ENCODE measurements at regions not wholly inside any gene's neighbourhood (a gene's known extent, or its start where the extent isn't known, plus 50 kb on each side); places are given as distances from the start of the nearest gene placed in this dataset.
"Not testable (repeated sequence)": the region's sequence is repeated elsewhere in the genome, so short reads cannot be mapped to it uniquely, and the experiment has no call there.

DNA sequence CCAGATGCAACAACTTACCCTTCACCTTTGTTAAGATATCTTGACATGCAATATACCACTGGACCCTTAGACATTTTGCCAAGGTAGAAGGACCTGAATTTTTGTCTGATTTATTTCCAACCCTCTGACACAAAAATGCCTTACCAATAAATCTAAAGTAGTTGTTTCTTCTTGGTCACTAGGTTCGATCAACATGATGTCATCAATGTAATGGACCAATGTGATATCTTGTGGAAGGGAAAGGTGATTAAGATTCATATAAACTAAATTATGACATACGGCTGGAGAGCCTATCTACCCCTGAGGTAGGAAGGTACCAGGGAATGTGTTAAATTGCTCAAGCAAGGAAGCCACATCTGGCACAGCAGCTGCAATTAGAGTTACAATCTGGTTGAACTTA is 67.7 kb upstream of the SERPINE2 start:
- intact Hi-C loops (cut with micrococcal nuclease), result no loop called here
- no peaks in the 10 kb centered on the region for H3K9me3 Mint-ChIP-seq
- H3K36me3 Mint-ChIP-seq (ENCODE audit: low read depth), result no peaks in the 10 kb centered on the region
- no peaks in the 10 kb centered on the region for H3K4me1 Mint-ChIP-seq (ENCODE audit: low read depth)
- H3K4me3 Mint-ChIP-seq, result no peak overlapping the region
- H3K27ac Mint-ChIP-seq, result no peak overlapping the region
- H3K27me3 Mint-ChIP-seq, result no peaks in the 10 kb centered on the region

DNA sequence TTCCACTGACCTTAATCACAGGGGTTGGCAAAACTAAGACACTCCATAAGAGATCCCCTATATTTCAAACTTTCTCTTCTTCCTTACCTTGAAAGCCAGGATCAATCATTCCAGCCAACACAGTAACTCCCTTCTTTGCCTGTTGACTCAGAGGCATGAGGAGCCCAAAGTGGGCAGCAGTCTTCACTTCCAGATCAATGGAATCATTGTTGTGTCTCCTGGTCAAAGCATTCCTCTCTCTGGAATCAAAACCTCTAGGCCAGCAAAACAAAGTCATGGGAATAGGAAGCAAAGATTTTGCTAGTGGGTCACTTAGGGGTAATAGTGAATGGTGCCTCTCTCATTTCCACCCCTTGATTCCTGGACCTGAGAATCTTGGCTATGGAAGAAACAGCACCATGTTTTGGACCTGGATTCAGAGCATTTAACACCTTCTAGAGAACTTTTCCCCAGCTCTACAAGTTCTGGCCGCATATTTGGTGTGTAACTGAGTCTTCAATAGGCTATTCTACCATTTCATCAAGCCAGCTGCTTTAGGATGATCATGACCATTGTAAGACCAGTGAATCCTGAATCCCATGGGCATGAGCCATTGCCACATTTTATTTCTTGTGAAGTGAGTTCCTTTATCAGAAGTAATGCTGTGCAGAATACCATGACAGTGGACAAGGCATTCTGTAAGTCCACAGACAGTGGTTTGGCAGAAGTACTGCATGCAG is 65.7 kb upstream of the SERPINE2 start:
- Mint-ChIP-seq H3K27ac (no peak overlapping the region), H3K36me3 (ENCODE audit: low read depth) (no peaks in the 10 kb centered on the region), H3K4me1 (ENCODE audit: low read depth) (no peaks in the 10 kb centered on the region), H3K4me3 (no peak overlapping the region), H3K9me3 (no peaks in the 10 kb centered on the region), H3K27me3 (no peaks in the 10 kb centered on the region)
- intact Hi-C loops (cut with micrococcal nuclease), result no loop called here

DNA sequence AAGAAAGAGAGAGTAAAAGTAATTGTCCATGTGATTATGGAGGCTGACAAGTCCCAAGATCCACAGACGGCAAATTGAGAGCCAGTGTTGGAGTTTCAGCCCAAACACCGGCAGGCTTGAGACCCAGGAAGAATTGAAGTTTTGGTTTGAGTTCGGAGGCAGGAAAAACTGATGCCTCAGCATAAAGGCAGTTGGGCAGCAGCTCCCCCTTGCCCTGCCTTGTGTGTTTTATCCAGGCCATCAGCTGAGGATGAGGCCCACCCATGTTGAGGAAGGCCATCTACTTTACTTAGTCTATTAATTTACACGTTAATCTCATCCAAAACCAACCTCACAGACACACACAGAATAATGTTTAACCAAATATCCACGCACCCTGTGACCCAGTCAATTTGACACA is 64.6 kb upstream of the SERPINE2 start:
- H3K36me3 Mint-ChIP-seq (ENCODE audit: low read depth), result no peaks in the 10 kb centered on the region
- H3K4me1 Mint-ChIP-seq (ENCODE audit: low read depth), result no peaks in the 10 kb centered on the region
- no peaks in the 10 kb centered on the region for H3K9me3 Mint-ChIP-seq
- intact Hi-C loops (cut with micrococcal nuclease), result no loop called here
- H3K27me3 Mint-ChIP-seq, result no peaks in the 10 kb centered on the region
- H3K27ac Mint-ChIP-seq, result no peak overlapping the region
- H3K4me3 Mint-ChIP-seq, result no peak overlapping the region

DNA sequence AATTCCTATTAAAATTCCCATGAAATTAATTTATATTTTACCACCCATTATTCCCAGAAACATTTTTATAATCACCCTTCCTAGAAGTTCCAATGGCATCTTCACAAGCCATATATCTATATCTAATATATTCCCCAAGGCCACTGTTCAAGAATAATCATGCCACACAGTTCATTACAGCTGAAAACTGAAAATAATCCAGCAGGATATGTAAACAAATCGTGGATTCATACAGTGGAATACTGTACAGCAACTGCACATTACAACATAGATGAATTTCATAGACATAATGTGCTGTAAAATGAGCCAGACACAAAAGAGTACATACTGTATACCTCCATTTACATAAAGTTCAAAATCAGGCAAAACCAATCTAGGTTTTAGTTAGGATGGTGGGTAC is 63.9 kb upstream of the SERPINE2 start:
- H3K36me3 Mint-ChIP-seq (ENCODE audit: low read depth), result no peaks in the 10 kb centered on the region
- H3K27ac Mint-ChIP-seq, result no peak overlapping the region
- no peaks in the 10 kb centered on the region for H3K9me3 Mint-ChIP-seq
- no peaks in the 10 kb centered on the region for H3K4me1 Mint-ChIP-seq (ENCODE audit: low read depth)
- intact Hi-C loops (cut with micrococcal nuclease), result no loop called here
- H3K27me3 Mint-ChIP-seq, result no peaks in the 10 kb centered on the region
- no peak overlapping the region for H3K4me3 Mint-ChIP-seq

DNA sequence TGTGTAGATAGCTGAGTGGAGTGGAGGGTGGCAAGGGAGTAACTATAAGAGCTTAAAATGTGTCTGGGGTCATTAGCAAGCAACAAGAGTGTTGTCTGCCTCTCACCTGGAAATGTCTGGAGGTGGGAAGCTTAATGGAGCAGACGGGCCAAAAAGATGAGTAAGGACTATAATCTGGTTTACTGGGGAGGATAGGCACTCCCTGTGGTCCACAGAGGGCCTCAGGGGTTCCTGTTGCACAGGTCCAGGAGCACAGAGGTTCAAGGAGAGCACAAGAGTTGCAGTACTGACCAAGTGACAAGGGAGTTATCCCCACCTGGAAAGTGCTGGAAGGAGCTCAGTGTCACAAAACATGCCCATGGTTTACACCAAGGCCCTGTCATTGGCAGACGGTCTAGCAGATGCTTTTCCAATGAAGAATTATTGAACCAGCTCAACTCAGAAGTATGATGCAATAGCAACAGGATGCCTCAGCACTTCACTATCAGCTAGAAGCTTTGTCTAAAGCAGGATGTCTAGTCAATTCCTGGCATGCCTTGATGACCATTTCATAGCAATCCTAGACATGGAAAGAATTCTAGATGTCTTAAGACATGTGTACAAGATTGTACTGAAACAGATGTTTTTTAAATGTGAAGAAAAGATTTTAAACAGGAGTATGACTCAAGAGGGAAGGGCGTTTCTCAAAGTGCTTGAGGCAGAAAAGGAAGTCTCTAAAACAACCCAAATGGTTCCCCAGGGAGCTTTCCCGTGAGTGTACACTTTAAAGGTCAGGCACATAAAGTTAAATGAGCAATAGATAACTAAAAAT is 62.9 kb upstream of the SERPINE2 start:
- no peaks in the 10 kb centered on the region for H3K9me3 Mint-ChIP-seq
- peaks cover 2% of the 10 kb centered on the region for H3K27me3 Mint-ChIP-seq
- H3K36me3 Mint-ChIP-seq (ENCODE audit: low read depth), result no peaks in the 10 kb centered on the region
- no peak overlapping the region for H3K27ac Mint-ChIP-seq
- intact Hi-C loops (cut with micrococcal nuclease), result no loop called here
- no peak overlapping the region for H3K4me3 Mint-ChIP-seq
- H3K4me1 Mint-ChIP-seq (ENCODE audit: low read depth), result no peaks in the 10 kb centered on the region

DNA sequence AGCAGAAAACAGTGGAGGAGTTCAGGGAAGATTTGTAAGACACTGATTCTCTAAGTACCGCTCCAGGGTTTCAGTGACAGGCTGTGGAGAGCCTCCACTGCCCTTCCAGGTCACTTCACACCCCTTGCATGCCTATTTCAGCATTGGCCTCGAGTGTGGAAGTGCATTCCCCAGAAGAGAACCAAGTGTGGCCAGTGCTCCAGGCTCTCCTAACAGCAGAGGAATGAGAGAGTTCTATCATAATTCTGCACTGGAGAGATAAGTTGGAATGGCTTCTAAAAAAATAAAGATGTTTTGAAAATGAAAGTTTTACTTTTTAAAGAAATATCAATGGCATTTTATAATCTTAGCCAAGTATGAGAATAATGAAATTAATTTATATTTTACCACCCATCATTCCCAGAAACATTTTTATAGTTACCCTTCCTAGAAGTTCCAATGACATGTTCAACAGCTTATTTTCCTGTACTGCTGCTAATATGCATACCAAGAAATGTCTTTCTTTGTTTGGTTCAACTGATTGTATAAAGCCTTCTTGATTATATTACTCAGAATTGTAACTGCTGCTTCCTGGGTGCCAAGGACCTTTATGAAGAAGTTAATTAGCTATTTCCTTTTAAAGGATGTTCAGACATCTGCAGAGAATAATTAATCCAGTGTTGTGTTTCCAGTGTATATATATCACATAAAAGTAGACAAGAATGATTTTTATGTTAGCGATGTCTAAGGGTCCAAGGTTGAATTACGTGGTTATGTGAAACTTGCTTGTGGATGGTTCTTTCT is 61.0 kb upstream of the SERPINE2 start:
- no peaks in the 10 kb centered on the region for H3K4me1 Mint-ChIP-seq (ENCODE audit: low read depth)
- H3K27me3 Mint-ChIP-seq, result peaks cover 8% of the 10 kb centered on the region
- H3K9me3 Mint-ChIP-seq, result no peaks in the 10 kb centered on the region
- intact Hi-C loops (cut with micrococcal nuclease), result no loop called here
- H3K4me3 Mint-ChIP-seq, result no peak overlapping the region
- H3K36me3 Mint-ChIP-seq (ENCODE audit: low read depth), result no peaks in the 10 kb centered on the region
- H3K27ac Mint-ChIP-seq, result no peak overlapping the region

DNA sequence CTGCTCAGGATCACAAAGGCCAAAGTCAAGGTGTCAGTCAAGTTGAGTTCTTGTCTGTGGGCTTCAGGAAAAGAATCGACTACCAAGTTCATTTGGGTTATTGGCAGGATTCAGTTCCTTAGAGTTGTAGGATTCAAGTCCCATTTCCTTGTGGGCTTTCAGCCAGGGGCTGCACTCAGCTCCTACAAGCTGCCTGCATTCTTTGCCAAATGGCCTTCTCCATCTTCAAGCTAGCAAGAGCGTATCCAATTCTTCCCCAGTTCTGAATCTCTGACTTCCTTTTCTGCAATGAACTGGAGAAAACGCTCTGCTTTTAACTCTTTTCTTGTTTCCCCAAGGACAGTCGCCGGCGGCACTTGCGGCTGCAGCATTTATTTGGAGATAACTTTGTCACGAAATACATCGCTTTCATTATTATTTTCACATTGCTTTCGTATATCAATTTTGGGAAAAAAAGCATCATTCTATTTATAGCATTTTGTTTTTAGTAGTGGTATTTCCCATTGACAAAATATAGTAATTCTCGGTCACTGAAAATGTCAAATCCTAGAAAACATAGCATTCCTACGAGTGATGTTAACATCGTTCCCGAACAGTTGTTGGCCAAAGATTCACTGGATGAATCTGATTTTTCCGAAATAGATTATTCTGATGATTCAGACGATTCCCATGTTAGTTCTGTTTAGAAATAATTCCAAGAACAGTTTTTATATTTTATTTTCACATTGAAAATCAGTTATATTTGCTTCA is 59.6 kb upstream of the SERPINE2 start:
- Mint-ChIP-seq H3K27ac (no peak overlapping the region), H3K36me3 (ENCODE audit: low read depth) (no peaks in the 10 kb centered on the region), H3K9me3 (no peaks in the 10 kb centered on the region), H3K4me3 (no peak overlapping the region), H3K27me3 (peaks cover 8% of the 10 kb centered on the region), H3K4me1 (ENCODE audit: low read depth) (no peaks in the 10 kb centered on the region)
- intact Hi-C loops (cut with micrococcal nuclease), result no loop called here

DNA sequence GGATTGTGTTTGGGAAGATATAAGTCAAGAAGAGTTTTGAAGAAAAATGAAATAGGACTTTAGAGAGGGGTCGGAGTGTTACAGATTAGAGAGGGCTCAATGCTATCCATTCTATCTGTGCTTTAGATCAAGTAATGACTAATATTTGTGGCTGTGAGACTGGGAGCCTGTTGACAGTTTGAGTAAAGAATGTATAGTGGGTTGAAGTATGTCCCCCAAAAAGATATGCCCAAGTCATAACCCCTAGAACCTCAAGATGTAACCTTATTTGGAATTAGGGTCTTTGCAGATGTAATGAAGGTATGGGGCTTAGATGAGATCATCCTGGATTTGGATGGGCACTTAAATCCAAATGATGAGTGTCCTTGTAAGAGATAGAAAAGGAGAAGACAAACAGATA is 55.3 kb upstream of the SERPINE2 start:
- H3K4me1 Mint-ChIP-seq (ENCODE audit: low read depth), result no peaks in the 10 kb centered on the region
- H3K4me3 Mint-ChIP-seq, result no peak overlapping the region
- H3K9me3 Mint-ChIP-seq, result no peaks in the 10 kb centered on the region
- peaks cover 8% of the 10 kb centered on the region for H3K27me3 Mint-ChIP-seq
- no peak overlapping the region for H3K27ac Mint-ChIP-seq
- intact Hi-C loops (cut with micrococcal nuclease), result no loop called here
- H3K36me3 Mint-ChIP-seq (ENCODE audit: low read depth), result no peaks in the 10 kb centered on the region

DNA sequence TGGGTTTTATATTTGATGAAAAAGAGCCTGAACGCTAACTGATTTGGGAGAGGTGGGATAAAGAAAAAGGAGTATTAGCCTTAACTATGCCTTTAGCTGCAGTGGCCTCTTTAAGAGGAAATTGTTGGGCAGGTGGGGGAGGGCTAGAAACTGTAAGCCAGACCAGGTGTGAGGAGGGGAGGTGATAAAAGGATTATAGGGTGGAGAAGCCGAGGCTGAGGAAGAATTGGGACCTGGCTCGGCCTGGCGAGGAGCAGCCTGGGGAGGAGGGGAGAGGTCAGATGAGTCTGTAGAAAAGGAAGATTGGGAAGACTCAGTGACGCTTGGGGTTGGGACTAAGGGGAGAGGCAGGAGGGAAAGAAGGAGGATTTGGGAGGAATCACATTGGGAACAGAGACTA is 52.6 kb upstream of the SERPINE2 start:
- intact Hi-C loops (cut with micrococcal nuclease); H3K36me3 Mint-ChIP-seq (ENCODE audit: low read depth); H3K27me3 Mint-ChIP-seq; H3K27ac Mint-ChIP-seq; H3K9me3 Mint-ChIP-seq; H3K4me3 Mint-ChIP-seq; H3K4me1 Mint-ChIP-seq (ENCODE audit: low read depth): not testable (repeated sequence)

DNA sequence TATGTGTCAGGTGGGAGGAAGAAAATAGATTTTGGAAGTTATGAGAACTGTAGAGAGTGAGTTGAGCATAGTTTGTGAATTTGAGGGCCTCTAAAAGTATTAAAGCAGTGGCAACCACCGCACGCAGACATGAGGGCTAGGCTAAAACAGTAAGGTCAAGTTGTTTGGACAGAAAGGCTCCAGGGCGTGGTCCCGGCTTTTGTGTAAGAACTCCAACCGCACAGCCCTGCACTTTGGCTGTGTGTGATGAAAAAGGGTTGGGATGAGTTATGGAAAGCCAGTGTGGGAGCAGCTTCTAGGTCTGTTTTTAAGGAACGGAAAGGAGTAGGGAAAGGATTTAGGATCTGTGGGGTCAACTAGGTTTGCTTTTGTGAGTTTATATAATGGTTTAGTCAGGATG is 50.5 kb upstream of the SERPINE2 start:
- H3K27ac Mint-ChIP-seq; H3K36me3 Mint-ChIP-seq (ENCODE audit: low read depth); H3K4me3 Mint-ChIP-seq; H3K4me1 Mint-ChIP-seq (ENCODE audit: low read depth); H3K9me3 Mint-ChIP-seq; intact Hi-C loops (cut with micrococcal nuclease); H3K27me3 Mint-ChIP-seq: not testable (repeated sequence)

Measured in dendritic cell treated with granulocyte-macrophage colony-stimulating factor and Interleukin-4, amounts not matched to agents 40 ng/mL and 50 ng/mL, for 4 days (primary cell).